Thyroid gland (tissue), 4 donors: ENCODE measurements at regions not wholly inside any gene's neighbourhood (a gene's known extent, or its start where the extent isn't known, plus 50 kb on each side); places are given as distances from the start of the nearest gene placed in this dataset.

Experiments
- POLR2A ChIP-seq, 2 donors: fragments of 450-650 bp; IDR thresholded peaks; one replicate each; pipeline ENCODE4 v1.6.1; 2017; ENCODE audit warnings: antibody characterized with exemption in 2 of 2, mild to moderate bottlenecking in 2 of 2, moderate library complexity in 1 of 2
- TF ChIP-seq, protein P1 (sequence below), 6 experiments: fragments of 200-600 bp in 3 of 6; fragments of 450-650 bp in 3 of 6; sonication (generic) in 3 of 6; IDR thresholded peaks; one replicate each; pipeline ENCODE4 v1.5.1; 2016 to 2019; ENCODE audit warnings: antibody characterized with exemption in 6 of 6, mild to moderate bottlenecking in 2 of 6, inconsistent platforms in 1 of 6, moderate library complexity in 1 of 6

DNA sequence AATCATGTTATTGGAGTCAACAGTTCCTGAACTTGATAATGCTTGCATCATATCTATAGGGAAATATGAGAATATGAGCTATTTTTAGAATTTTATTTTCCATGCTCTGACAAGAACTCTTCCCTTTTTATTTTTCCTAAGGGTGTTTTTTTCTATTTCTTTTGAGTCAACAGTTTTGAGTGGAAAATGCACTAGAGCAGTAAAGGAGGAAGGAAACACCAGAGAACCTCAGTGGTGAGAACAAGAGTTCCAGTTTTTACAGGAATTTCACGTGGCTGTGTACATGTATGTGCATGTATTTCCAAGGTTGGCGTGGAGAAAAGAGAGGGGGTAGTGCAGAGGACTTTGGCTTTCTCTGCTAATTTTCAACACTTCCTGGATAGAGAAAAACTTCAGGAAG, 63.6 kb upstream of the TNFSF18 start:
- no peak for TF ChIP-seq POLR2A (IDR thresholded peaks at IDR 0.05)
- TF ChIP-seq, protein P1, sequence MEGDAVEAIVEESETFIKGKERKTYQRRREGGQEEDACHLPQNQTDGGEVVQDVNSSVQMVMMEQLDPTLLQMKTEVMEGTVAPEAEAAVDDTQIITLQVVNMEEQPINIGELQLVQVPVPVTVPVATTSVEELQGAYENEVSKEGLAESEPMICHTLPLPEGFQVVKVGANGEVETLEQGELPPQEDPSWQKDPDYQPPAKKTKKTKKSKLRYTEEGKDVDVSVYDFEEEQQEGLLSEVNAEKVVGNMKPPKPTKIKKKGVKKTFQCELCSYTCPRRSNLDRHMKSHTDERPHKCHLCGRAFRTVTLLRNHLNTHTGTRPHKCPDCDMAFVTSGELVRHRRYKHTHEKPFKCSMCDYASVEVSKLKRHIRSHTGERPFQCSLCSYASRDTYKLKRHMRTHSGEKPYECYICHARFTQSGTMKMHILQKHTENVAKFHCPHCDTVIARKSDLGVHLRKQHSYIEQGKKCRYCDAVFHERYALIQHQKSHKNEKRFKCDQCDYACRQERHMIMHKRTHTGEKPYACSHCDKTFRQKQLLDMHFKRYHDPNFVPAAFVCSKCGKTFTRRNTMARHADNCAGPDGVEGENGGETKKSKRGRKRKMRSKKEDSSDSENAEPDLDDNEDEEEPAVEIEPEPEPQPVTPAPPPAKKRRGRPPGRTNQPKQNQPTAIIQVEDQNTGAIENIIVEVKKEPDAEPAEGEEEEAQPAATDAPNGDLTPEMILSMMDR (IDR thresholded peaks at IDR 0.05): no peak
